Islet of Langerhans (tissue), 1 donor: ENCODE measurements at regions not wholly inside any gene's neighbourhood (a gene's known extent, or its start where the extent isn't known, plus 50 kb on each side); places are given as distances from the start of the nearest gene placed in this dataset.

Experiments
- FAIRE-seq: peaks from one replicate; lab custom pipeline; 2011; peaks lifted over from hg19 to GRCh38; lab: Jason Lieb, UNC

DNA sequence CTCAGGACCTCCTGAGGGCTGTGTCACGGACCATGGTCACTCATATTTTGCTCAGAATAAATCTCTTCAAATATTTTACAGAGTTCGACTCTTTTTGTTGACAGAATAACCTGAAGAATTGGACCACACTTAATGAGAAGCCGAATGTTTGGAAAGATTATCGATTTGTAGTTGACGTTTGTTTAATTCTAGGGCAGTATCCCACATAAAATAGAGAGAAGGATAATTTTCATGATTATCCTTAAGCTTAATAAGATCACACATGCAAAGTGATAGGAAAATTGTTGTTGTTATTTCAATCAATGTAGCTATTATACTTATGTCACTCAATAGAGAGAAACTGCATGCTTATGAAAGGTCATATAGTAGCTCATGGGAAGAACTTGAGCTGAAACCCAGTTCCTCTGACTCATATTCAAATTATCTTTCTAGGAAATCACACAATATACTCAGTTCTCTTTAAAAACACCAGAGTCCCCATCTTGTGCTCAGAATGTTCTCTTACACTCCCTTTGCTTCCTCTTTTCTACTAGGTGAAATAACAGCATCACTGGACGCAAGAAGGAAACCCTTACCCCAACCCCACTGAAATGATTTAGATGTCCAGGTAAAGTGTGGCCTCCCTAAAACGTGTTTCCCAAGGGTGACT, 982.1 kb downstream of the TSN start:
- FAIRE-seq = no peak

DNA sequence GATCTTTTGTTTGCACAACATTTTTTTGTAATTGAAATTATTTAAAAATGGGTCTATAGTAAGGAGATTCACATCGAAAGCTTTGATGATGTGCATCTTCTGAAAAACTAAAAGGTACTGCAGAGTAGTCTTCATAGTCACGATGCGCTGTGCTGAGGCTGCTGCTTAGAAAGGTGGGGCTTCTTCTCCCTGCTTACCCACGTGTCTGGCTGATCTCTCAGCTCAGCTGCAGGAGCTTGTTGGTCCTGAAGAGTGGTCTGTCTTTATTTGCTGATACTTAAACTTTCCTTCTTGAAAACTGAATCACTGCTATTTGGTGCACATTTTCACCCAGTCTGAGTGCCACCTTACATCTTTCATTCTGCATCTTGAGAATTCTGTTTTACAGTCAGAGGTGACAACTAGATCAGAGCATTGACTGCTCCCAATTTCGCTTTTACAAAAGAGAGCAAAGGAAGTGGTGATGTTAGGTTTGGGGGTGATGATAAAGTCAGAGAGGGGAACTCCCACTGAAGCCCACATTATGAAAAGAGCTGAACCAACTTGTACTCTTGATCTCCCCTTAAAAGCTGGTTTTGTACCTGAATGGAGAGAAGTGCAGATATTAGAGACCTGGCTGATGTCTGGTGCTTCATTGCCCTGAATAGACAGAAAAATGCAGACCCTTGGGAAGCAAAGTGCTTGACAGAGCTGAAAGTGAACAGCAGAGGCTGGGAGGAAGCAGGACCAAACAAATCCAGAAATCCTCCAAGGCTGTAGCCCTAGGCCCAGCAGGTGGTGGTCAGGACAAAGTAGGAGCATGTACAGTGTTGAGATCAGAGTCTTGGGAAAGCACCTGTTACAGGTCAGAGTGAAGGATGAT, 984.5 kb downstream of the TSN start:
- FAIRE-seq = no peak

DNA sequence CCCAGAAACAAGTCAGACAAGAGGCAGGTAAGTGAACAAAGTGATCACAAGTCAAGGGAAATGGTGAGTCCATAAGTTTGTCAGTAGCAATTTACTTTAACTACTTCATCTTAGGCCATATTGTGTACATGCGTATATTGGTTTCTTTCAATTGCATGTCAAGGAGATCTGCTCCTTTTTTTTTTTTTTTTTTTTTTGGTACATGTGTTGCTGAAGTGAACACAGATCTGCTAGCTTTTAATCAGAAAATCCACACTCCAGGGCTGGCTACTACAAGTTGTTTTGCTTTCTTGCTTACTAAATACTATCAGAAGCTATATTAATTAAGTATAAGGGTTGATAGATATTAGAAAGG, 985.1 kb downstream of the TSN start:
- FAIRE-seq = no peak

DNA sequence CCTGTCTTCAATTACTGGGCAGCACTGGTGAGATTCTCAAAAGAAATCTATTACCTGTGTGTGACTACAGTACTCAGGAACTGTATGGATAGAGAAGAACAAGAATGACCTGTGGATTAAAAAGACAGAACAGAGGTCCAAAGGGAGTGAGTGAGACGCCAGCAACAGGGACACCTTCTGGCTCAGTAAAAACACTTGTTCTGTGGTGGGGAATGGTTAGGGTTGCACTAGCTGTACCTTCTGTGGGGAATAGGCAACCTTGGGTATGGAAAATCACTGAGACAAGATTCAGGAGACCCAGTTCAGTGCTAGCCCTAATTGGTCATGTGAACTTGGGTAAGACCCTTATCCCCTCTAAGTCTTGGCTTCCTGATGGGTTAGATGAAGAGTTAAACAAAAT, 986.0 kb downstream of the TSN start:
- no peak for FAIRE-seq

DNA sequence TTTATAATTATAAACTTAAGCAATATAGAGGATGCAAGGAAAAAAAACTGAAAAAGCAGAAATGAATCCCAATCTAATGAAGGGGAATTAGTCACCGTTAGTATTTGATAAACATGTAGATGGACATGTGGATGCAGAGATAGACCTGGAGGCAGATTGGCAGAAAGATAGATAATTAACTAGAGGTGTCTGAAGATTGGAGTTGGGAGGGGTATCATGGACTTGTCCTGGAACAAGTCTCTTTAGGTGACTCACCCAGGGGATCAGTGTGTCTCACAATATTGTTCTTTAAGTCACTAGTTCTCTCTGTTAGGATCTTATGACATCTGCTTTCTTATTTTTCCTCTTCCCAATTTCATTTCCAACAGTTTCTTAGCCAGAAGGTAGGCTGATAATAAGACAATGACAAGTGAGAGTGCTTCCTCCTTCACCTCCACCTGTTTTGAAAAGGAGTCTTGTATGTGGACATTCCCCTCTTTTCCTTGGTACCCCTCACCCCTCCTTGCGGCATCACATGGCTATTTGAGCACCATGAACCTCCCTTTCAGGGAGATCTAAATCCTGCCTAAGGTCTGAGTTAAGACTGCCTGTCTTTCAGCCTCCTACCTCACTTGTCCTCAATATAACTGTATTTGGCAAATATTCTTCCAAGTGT, 987.7 kb downstream of the TSN start:
- no peak for FAIRE-seq

DNA sequence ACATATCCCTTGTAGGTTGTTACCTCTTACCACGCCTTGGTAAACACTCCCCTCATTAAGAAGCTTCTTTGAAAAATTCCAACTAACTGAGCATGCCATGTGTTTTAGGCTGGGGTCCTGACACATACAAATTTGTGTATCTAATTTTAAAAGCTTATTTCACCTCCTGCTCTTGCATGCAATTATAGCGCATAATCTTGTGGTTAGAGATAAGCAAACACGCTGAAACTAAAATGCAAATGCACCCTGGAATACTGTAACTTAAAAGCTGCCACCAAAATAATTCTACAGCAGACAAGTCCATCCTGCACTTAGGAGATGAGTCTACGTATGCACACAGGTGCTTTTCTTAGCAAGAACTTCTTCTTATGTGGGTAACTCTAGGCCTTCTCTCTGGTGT, 990.2 kb downstream of the TSN start:
- no peak for FAIRE-seq

DNA sequence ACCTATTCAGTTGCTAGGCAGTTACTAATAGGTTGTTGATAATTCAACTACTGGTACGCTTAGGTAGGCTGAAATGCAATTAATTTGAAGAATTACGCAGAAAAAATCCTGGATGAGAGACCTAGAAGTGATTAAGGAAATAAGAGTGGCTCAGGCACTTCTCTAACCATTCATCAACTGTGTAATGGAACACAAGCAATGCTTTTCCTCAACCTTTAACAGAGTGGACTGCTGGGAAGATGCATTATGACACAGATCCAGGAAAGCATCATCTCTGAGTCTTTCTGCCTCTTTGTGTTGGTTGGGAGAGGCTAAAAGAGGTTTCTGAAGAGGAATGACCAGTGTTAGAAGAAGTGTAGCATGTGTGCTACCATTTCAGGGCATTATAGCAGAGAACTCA, 992.2 kb downstream of the TSN start:
- FAIRE-seq = peak; percentile 62

DNA sequence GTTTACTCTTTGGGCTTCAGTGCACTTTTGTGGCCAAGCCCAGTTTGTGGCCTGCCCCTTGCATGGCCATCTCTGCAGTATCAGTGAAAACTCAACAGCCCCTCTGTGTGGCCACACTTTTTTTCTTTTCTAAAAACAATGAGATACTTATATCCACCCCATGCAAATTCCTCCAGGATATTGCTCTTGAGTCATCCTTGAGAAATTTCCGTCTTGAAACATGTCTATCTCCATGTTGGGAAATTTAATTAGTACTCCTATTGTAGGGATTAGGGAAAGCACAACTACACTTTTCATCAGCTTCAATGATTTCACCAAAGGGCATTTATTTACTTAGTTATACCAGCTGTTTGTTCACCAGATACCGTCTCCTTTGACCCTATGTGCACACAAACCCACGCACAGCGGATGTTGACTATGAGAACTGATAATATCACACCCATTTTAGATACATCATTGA, 993.1 kb downstream of the TSN start:
- no peak for FAIRE-seq

DNA sequence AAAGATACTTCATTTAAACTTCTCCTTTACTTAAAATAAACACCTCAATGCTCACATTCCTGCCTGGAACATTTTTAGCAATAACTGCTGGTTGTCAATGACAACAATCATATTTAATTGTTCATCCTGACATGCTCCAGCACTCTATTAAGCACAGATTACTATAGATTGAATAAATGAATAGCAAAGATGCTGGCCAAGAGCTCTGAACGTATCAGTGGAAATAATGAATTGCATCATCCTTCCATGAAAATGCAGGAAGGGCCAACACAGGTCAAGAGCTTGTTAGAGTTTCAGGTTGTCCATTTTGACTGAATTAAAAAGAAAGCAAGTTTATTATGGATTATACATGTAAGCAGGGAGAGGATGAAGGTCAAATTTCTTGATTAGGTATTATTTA, 994.0 kb downstream of the TSN start:
- no peak for FAIRE-seq

DNA sequence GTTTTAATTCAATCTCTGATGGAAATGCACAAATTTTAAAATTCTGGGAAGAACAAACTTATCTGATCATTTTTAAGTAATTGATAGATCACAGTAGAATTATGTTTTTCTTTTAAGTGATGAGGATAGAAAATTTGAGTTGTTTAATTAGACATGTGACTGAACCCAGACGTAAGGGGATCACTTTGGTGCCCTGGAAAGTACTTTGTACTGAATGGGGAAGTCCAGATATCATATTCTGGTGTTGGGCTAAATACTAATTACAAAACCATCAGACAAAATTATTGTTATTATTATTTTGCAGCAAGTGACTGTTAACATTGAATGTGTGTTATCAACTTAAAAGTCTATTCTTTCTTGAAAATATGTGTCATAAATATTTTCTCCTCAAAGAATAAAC, 994.6 kb downstream of the TSN start:
- no peak for FAIRE-seq

DNA sequence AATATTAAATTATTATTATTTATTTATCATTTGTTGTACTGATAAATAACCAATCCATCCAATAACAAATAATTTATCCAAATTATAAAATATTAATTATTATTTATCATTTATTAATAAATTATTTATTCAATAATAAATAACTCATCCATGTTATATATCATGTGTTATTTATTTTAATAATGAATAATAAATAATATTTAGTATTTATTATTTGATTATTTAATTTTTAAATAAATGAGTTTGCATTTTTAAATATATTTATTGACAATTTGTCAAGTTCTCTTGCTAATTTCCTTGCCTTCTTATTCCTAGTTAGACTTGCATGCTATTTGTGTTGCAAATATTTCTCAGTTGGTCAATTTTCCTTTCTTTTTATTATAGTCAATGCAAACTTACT, 995.4 kb downstream of the TSN start:
- FAIRE-seq = peak; percentile 47

DNA sequence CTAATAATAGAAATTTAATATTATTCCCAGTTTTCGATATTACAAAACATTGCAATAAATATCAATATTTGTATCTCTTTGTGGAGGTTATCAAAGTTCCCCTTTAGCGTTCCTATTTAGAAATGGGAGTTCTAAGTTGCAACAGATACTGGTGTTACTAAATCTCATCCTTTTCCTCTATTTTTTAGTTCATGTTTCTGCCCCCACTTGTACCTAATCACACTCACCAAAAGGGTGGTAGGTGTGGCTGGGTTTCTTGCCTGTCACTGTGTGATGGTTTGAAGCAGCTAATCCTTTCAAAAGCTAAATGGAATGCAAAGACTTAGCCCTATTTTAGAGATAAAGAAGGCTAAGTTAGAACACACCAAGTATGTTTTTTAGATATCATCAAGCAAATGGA, 997.9 kb downstream of the TSN start:
- no peak for FAIRE-seq

DNA sequence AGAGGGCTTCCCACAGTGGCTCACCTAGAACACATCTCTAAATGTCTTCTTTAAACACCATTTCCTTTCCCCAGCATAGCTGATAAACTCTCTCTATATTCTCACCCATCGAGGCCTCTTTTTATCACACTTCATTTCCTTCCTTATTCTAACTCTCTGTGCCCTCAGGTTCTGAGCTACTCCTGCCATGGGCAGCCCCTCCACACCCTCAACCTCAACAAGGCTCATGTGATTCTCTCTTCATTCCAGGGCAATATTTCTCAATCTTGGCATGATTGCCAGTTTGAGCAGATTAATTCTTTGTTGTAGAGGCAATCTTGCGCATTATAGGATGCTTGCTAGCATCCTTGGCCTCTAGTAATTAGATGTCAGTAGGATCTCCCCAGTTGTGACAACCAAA, 999.1 kb downstream of the TSN start:
- FAIRE-seq = no peak

DNA sequence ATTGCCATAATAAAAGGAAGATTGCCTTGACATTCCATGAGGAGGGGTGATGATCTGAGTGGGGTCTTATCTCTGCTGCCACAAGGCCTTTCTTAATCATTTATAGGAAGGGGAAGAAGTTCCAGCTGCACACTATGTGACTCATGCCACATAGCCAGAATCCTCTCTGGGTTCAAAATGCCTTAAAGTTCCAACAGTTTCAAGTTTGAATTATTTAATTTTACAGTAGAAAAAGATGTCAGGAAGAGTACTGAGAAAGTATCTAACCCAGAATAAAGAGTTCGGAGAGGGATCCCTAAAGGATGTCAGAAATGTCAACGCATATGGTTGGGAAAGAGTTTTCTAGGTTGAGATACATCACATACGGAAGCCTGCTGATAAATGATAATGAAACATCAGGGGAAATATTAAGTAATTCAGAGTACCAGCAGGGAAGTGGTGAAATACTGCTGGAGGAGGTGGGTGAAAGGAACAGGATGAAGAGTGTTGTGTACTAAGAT, 999.9 kb downstream of the TSN start:
- no peak for FAIRE-seq

DNA sequence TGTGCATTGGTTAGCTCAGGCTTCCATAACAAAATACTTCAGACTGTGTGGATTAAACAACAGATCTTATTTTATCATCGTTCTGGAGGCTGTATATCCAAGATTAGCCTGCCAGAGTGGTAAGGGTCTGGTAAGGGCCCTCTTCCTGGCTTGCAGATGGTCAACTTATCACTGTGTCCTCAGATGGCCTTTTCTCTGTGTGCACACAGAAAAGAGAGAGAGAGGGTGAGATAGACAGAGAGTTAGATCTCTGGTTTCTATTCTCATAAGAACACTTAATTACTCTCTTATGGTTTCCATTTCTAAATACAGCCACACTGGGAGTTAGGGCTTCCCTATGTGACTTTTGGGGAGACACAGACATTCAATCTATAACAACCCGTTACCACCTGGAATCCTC, 1003.5 kb downstream of the TSN start:
- FAIRE-seq = no peak

DNA sequence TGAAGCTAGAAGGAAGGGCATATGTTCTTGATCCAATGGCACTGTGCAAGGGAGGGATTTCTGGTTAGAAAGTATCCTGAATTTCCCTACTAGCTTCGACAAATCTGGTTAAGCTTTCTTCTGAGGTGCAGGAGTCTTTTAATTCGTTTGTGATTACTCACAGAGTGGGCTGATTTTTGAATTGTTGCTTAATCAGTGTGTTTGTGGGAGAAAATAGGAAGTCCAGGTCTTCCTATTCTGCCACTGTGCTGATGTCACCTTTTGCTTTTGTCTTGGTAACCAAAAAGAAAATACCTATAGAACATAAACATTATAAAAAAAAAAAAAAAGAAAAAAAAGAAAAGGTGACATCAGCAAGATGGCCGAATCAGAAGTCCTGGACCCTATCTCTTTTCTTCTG, 1008.6 kb downstream of the TSN start:
- FAIRE-seq = no peak

DNA sequence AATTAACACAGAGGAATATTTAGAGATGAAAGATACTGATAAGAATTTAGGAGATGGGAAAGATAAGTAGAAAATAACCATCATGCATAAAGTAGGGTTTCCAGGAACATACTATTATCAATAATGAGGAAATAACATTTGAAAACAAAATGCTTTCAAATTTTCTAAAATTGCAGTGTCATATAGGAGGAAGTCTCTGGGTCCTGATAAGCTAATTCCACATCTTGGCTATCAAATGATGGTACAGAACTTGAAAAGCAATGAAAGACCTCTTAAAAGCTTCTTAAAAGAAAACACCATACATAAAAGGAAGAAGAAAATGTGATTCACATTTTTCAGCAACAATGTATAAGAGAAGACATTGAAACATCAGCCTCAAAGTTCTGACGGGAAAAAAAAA, 1024.8 kb downstream of the TSN start:
- no peak for FAIRE-seq

DNA sequence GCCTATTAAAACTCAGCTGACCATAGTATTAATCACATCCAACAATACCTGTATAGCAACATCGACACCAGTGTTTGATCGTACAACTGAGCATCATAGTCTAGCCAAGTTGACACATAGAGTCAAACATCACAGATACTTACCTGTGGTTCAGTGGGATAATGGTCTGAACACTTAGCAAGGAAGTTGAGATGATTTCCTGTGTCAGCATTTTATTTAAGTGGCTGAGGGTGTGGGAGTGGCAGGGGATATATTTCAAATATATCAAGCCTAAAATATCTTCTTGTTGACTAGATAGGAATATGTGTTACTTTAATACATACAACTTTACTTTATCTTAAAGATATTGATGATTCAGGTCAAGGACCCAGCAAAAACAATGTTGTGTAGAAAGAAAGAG, 1038.6 kb downstream of the TSN start:
- FAIRE-seq = no peak

DNA sequence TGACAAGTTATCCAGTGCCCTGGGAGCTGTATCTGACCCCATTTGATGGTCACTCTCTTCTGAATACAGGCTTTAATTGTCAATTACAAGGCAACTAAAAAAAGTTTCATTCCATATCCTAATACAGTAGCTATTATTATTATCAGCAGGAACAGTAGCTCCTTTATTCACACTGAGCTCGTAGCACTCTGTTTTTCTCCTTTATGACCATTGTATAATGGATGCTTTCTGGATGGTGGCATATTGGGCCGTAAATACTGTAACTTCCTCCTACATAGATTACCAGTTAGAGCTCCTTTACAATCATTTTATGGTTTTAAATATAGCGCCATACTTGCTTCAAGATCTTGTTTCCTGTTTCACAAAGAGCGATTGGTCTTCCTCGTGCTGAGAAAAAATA, 1040.3 kb downstream of the TSN start:
- FAIRE-seq = no peak

DNA sequence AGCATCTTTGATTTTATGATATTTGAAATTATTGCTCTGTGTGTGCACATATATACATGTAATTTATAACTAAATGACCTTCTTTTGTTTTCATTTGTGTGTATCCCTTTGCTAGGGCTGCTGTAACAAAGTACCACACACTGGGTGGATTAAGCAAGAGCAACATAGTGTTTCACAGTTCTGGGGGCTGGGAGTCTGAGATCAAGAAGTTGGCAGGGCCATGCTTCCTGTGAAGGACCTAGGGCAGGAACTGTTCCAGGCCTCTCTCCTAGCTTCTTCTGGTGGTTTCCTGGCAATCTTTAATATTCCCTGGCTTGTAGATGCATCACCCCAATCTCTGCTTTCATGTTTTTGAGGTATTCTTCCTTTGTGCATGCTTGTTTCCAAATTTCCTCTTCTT, 1043.9 kb downstream of the TSN start:
- no peak for FAIRE-seq

DNA sequence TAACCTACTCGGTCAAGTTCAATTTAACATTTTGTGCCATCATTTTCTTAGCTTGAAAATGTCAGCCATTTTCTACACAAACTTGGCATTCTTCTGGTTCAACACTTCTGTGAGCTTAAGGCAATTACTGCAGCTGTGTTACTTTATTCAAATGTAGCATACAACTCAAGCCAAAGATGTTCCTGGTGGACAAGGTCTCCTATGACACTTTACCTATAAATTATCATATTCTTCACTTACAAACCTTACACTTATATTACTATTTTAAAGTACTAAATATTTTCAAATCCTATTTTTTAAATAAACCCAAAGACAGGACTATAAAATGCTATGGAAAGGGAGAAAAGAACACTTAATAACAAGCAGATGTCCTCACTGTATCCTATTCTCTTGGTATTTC, 1045.3 kb downstream of the TSN start:
- FAIRE-seq = no peak

DNA sequence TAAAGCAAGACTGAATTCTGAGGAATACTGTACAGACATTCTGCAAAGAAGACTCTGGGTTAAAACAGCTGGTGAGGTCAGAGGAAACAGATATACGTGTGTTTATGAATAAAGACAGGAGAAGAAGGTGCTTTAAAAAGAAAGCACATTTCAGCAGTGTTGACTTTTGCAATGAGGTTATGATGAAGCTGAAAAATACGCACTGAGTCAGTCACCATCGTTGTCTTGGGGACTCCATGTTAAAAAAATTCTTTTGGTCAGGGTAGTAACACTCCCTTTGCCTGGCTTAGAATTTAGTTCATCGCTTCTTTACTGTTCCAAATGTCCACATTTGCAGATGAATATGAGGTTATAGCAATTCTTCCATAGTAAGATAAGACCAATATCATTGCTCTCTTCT, 1049.0 kb downstream of the TSN start:
- FAIRE-seq = no peak

DNA sequence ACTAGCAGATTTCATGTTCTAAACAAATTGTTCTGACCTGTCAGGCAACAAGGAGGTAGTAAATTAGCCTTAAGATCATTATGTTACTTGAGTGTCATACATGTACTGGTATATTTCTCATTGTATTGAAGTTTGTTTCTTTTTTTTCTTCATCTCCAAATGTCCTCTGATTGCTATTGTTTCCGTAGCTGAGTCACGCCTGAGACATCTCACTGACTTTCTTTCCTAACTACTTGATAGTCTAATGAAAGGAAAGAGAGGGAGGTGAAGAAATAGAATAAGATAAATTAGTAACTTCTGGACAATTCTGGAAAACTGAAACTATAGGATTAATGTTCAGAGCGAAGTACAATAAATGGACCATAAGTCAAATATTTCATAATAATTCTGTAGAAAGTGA, 1049.9 kb downstream of the TSN start:
- FAIRE-seq = no peak
